HEK293T (cell line): ENCODE measurements at regions not wholly inside any gene's neighbourhood (a gene's known extent, or its start where the extent isn't known, plus 50 kb on each side); places are given as distances from the start of the nearest gene placed in this dataset.
"Not testable (repeated sequence)": the region's sequence is repeated elsewhere in the genome, so short reads cannot be mapped to it uniquely, and the experiment has no call there.

Source experiments
- CTCF ChIA-PET: fragments of 350-600 bp; formaldehyde crosslinking; extraction: SDS; loops from one replicate; lab custom pipeline; 2021; ENCODE audit warnings: antibody characterized with exemption, inconsistent platforms; lab: Yijun Ruan, JAX
- POLR2A ChIA-PET: fragments of 350-600 bp; formaldehyde crosslinking; extraction: SDS; loops from one replicate; lab custom pipeline; 2020; ENCODE audit warnings: antibody characterized with exemption, inconsistent platforms; lab: Yijun Ruan, JAX
- DNase-seq: peaks from one replicate; pipeline ENCODE4 v3.0.0; 2012; ENCODE audit warnings: mixed read lengths; ENCODE audit errors: extremely low spot score
- ARNT ChIP-seq: fragments of 450-650 bp; IDR thresholded peaks from 2 replicates; pipeline ENCODE4 v1.6.1; 2017; ENCODE audit warnings: mild to moderate bottlenecking
- BHLHE40 ChIP-seq: fragments of 450-650 bp; IDR thresholded peaks from 2 replicates; pipeline ENCODE4 v1.6.1; 2016; ENCODE audit warnings: mild to moderate bottlenecking, moderate library complexity, borderline replicate concordance
- CTBP1 ChIP-seq: fragments of 450-650 bp; IDR thresholded peaks from 2 replicates; pipeline ENCODE4 v1.6.1; 2016; ENCODE audit warnings: borderline replicate concordance
- ELF4 ChIP-seq: fragments of 450-650 bp; IDR thresholded peaks from 2 replicates; pipeline ENCODE4 v1.6.1; 2017; ENCODE audit warnings: antibody characterized with exemption
- FOXA1 ChIP-seq: fragments of 450-650 bp; IDR thresholded peaks from 2 replicates; pipeline ENCODE4 v1.6.1; 2016; ENCODE audit warnings: mild to moderate bottlenecking
- FOXK2 ChIP-seq: fragments of 450-650 bp; IDR thresholded peaks from 2 replicates; pipeline ENCODE4 v1.6.1; 2016; ENCODE audit warnings: mild to moderate bottlenecking
- FOXM1 ChIP-seq: fragments of 450-650 bp; IDR thresholded peaks from 2 replicates; pipeline ENCODE4 v1.6.1; 2017; ENCODE audit warnings: mild to moderate bottlenecking, borderline replicate concordance
- HDGF ChIP-seq: fragments of 450-650 bp; IDR thresholded peaks from 2 replicates; pipeline ENCODE4 v1.6.1; 2017; ENCODE audit warnings: antibody characterized with exemption, borderline replicate concordance
- L3MBTL2 ChIP-seq: fragments of 450-650 bp; conservative IDR thresholded peaks from 2 replicates; pipeline ENCODE4 v1.6.1; 2016; ENCODE audit warnings: mild to moderate bottlenecking
- LEF1 ChIP-seq: fragments of 450-650 bp; IDR thresholded peaks from 2 replicates; pipeline ENCODE4 v1.6.1; 2017; ENCODE audit warnings: mild to moderate bottlenecking, borderline replicate concordance
- NFRKB ChIP-seq: fragments of 450-650 bp; IDR thresholded peaks from 2 replicates; pipeline ENCODE4 v1.6.1; 2016; ENCODE audit warnings: mild to moderate bottlenecking, moderate library complexity
- SP1 ChIP-seq: fragments of 450-650 bp; IDR thresholded peaks from 2 replicates; pipeline ENCODE4 v1.6.1; 2017
- SUZ12 ChIP-seq: fragments of 450-650 bp; IDR thresholded peaks from 2 replicates; pipeline ENCODE4 v1.6.1; 2016; ENCODE audit warnings: mild to moderate bottlenecking
- TARDBP ChIP-seq: fragments of 450-650 bp; IDR thresholded peaks from 2 replicates; pipeline ENCODE4 v1.6.1; 2016
- ZNF384 ChIP-seq: fragments of 450-650 bp; IDR thresholded peaks from 2 replicates; pipeline ENCODE4 v1.6.1; 2016
- TF ChIP-seq, protein P1 (sequence below): fragments of 450-650 bp; IDR thresholded peaks from 2 replicates; pipeline ENCODE4 v1.6.1; 2016

DNA sequence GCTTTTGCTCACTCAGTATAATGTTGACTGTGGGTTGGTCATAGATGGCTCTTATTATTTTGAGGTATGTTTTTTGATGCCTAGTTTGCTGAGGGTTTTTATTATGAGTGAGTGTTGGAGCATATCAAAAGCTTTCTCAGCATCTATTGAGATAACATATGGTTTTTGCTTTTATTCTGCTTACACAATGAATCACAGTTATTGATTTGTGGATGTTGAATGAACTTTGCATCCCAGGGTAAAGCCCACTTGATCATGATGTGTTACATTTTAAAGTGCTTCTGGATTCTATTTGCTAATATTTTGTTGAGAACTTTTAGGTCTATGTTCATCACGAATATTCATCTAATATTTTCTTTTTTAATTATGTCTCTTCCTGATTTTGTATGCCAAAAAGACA, 1260.3 kb downstream of the TMEM121 start:
- POLR2A ChIA-PET = no interaction called here
- TF ChIP-seq TARDBP (no peak), FOXK2 (no peak), LEF1 (no peak), ARNT (no peak), FOXM1 (no peak), CTBP1 (no peak), NFRKB (no peak), ELF4 (no peak), HDGF (no peak), SUZ12 (no peak), FOXA1 (no peak), L3MBTL2 (no peak), SP1 (no peak)
- TF ChIP-seq, protein P1, sequence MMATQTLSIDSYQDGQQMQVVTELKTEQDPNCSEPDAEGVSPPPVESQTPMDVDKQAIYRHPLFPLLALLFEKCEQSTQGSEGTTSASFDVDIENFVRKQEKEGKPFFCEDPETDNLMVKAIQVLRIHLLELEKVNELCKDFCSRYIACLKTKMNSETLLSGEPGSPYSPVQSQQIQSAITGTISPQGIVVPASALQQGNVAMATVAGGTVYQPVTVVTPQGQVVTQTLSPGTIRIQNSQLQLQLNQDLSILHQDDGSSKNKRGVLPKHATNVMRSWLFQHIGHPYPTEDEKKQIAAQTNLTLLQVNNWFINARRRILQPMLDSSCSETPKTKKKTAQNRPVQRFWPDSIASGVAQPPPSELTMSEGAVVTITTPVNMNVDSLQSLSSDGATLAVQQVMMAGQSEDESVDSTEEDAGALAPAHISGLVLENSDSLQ = no peak
- no peak for DNase-seq
- CTCF ChIA-PET = no interaction called here

DNA sequence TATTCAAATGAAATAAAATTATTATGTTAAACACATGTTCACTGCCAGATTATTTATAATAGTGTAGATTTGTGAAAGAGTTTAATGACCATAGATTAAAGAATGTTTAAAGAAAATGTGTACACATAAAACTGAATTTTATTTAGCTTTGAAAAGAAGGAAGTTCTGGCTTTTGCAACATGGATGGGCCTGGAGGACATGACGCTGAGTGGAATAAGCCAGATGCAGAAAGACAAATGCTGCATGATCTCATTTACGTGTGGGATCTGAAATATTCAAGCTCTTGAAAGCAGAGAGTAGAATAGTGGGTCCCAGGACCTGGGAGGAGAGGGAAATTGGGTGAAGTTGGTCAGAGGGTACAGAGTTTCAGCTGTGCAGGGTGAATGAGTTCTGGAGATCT, 1261.2 kb downstream of the TMEM121 start:
- TF ChIP-seq SP1 (no peak), FOXM1 (no peak), LEF1 (no peak), TARDBP (no peak), CTBP1 (no peak), ZNF384 (no peak), L3MBTL2 (no peak)
- TF ChIP-seq, protein P1 = no peak
- ChIA-PET POLR2A (no interaction called here), CTCF (no interaction called here)
- DNase-seq = no peak

DNA sequence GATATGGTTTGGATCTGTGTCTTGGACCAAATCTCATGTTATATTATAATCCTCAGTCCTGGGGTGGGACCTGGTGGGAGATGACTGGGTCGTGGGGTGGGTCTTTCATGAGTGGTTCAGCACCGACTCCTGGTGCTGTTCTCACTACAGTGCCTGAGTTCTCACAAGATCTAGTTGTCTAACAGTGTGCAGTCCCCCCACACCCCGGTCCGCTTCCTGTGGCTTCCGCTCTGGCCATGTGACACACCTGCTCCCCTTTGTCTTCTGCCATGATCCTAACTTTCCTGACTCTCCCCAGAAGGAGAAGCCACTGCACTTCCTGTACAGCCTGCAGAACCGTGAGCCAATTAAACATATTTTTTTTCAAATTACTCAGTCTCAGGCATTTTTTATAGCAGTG, 1262.2 kb downstream of the TMEM121 start:
- POLR2A ChIA-PET = no interaction called here
- DNase-seq = no peak
- CTCF ChIA-PET = no interaction called here
- TF ChIP-seq L3MBTL2 = no peak
- no peak for TF ChIP-seq CTBP1
- TF ChIP-seq LEF1 = no peak
- no peak for TF ChIP-seq TARDBP
- no peak for TF ChIP-seq SP1
- TF ChIP-seq FOXK2 = no peak
- TF ChIP-seq, protein P1 = no peak
- no peak for TF ChIP-seq SUZ12
- TF ChIP-seq ARNT = no peak
- no peak for TF ChIP-seq FOXA1
- TF ChIP-seq FOXM1 = no peak
- no peak for TF ChIP-seq HDGF

DNA sequence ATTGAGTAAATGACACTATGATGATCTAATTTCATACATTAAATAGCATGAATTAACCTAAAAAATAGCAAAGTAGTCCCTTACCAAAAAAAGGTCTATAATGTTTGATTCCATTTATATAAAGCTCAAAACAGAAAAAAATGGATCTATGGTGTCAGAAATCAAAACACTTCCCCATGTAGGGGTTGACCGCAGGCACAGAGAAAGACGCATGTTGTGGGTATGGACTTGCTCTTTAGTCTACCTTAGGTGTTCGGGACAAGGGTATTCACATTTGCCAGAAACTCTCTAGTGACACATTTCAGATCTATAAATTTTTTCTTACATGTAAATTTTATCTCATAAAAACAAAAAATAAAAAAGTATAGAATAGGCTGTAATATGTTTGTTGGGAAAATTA, 1262.9 kb downstream of the TMEM121 start:
- CTCF ChIA-PET = no interaction called here
- DNase-seq = no peak
- POLR2A ChIA-PET = no interaction called here
- TF ChIP-seq HDGF (no peak), L3MBTL2 (no peak), LEF1 (no peak), ZNF384 (no peak), SUZ12 (no peak), FOXA1 (no peak)

DNA sequence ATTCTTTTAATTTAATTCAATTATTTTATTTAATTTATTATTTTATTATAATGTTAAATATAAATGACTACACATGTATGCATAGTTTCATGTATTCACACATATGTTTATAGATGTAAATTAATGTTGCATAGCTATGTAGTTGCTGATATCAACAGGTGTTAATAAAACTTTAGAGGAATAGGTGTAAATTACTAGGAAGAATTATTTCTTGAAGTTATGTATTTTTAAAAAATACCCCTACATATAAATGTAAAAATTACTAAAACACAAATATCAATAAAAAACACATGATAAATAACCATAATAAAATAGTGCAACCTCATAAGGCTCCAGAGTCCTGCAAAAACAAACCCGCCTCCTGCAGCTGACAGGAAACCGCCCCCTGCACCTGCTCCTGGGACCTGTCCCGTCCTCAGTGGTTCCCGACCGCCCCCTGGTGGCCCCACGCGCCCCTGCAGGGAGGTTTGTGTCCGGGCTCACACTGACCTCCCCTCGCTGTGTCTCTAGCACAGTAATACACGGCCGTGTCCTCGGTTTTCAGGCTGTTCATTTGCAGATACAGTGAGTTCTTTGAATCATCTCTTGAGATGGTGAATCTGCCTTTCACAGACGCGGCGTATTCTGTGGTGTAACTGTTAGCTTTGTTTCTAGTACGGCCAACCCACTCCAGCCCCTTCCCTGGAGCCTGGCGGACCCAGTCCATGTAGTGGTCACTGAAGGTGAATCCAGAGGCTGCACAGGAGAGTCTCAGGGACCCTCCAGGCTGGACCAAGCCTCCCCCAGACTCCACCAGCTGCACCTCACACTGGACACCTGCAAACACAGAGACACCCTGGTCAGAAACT, 1264.0 kb downstream of the TMEM121 start:
- no peak for TF ChIP-seq TARDBP
- TF ChIP-seq, protein P1 = no peak
- no peak for TF ChIP-seq SUZ12
- peak; percentile 38 for DNase-seq
- CTCF ChIA-PET = interaction anchor here (0.7 kb wide), 1 partner anchor 17 kb away, joined by 3 read pairs; no protein-coding TSS in a partner anchor
- POLR2A ChIA-PET = no interaction called here

DNA sequence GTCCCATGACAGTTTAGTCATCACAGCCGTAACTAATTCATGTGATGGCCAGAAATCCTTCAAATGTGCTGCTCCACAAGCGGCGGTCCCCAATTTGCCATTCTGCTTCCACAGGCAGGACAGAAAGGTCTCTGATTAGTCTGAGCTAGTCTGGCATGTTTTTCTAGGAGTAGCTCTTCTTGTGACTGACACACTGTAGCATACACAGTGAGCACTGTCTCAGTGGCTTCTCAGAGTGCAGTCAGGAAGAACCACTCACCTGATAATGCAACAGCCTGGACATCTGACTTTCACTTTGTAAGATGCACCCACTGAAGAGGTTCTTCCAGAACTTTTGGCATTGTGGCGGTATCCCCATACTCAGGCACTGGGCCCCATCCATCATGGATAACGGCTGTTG, 1266.2 kb downstream of the TMEM121 start:
- ChIA-PET POLR2A (no interaction called here), CTCF (no interaction called here)
- TF ChIP-seq BHLHE40 (no peak), ELF4 (no peak), HDGF (no peak), FOXM1 (no peak), NFRKB (no peak), CTBP1 (no peak), L3MBTL2 (no peak), ARNT (no peak), FOXA1 (no peak), FOXK2 (no peak), LEF1 (no peak)
- TF ChIP-seq, protein P1 = no peak
- no peak for DNase-seq

DNA sequence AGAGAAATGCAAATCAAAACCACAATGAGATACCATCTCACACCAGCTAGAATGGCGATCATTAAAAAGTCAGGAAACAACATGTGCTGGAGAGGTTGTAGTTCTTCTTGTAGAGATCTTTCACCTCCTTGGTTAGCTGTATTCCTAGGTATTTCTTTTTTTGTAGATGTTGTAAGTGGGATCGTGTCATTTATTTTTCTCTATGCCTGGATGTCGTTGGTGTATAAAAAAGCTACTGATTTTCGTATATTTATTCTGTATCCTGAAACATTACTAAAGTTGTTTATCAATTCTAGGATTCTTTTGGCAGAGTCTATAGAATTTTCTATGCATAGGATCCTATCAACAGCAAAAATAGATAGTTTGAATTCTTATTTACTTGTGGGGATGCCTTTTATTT, 1271.8 kb downstream of the TMEM121 start:
- POLR2A ChIA-PET, CTCF ChIA-PET: not testable (repeated sequence)

More for the DNA sequence above, 1271.8 kb downstream of the TMEM121 start:
- not testable (repeated sequence) for DNase-seq
